AG04450 (cell line): ENCODE measurements at regions not wholly inside any gene's neighbourhood (a gene's known extent, or its start where the extent isn't known, plus 50 kb on each side); places are given as distances from the start of the nearest gene placed in this dataset.

Experiments used
- CTCF ChIA-PET: fragments of 300-600, 350-600 bp; formaldehyde crosslinking; extraction: SDS; loops from one replicate; lab custom pipeline; 2022; ENCODE audit warnings: antibody characterized with exemption, inconsistent platforms; lab: Charles Lee
- POLR2A ChIA-PET: fragments of 350-600 bp; formaldehyde crosslinking; extraction: SDS; loops from one replicate; lab custom pipeline; 2021; ENCODE audit warnings: antibody characterized with exemption, inconsistent platforms; lab: Yijun Ruan, JAX
- DNase-seq: peaks from one replicate; pipeline ENCODE4 v3.0.0-alpha.2; 2011; ENCODE audit warnings: low read depth, low spot score
- H3K27ac ChIP-seq: one replicate; pipeline ENCODE4 v1.5.1; 2012; ENCODE audit warnings: low read depth, low read length, control low read depth
- H3K27me3 ChIP-seq: one replicate; pipeline ENCODE4 v1.6.0; 2012; ENCODE audit warnings: low read length; ENCODE audit not compliant: control insufficient read depth, insufficient read depth
- H3K4me3 ChIP-seq: 2 replicates; pipeline ENCODE4 v1.5.1; 2011; ENCODE audit warnings: mild to moderate bottlenecking, low read depth, low read length, control low read depth
- H3K9me3 ChIP-seq: 2 replicates; pipeline ENCODE4 v1.5.1; 2012; ENCODE audit warnings: low read length; ENCODE audit not compliant: control insufficient read depth, insufficient read depth
- CTCF ChIP-seq: IDR thresholded peaks from 2 replicates; pipeline ENCODE4 v1.5.1; 2011; ENCODE audit warnings: low read depth, low read length, control low read depth, inconsistent platforms

GRCh38 chr2:235411905-235412485 lies 81.8 kb upstream of the AGAP1 start:
- no peak overlapping the region for H3K4me3 ChIP-seq
- no peak overlapping the region for H3K27ac ChIP-seq
- no peak for DNase-seq
- ChIA-PET CTCF (no interaction called here), POLR2A (no interaction called here)
- H3K9me3 ChIP-seq: no peaks in the 10 kb centered on the region
- TF ChIP-seq CTCF: no peak
- H3K27me3 ChIP-seq: peaks cover 6% of the 10 kb centered on the region

GRCh38 chr2:235413064-235413463 lies 80.8 kb upstream of the AGAP1 start:
- H3K27me3 ChIP-seq: peaks cover 10% of the 10 kb centered on the region
- CTCF ChIA-PET: no interaction called here
- TF ChIP-seq CTCF: no peak
- no peaks in the 10 kb centered on the region for H3K9me3 ChIP-seq
- no peak for DNase-seq
- POLR2A ChIA-PET: no interaction called here
- H3K27ac ChIP-seq: no peak overlapping the region
- no peak overlapping the region for H3K4me3 ChIP-seq

- no peak for TF ChIP-seq CTCF
- CTCF ChIA-PET: no interaction called here
- DNase-seq: no peak
- H3K27ac ChIP-seq: no peak overlapping the region
- POLR2A ChIA-PET: no interaction called here
- H3K4me3 ChIP-seq: no peak overlapping the region
- H3K9me3 ChIP-seq: no peaks in the 10 kb centered on the region
- H3K27me3 ChIP-seq: peaks cover 10% of the 10 kb centered on the region
Measured at GRCh38 chr2:235414422-235414821, 79.4 kb upstream of the AGAP1 start.

- H3K4me3 ChIP-seq: no peak overlapping the region
- TF ChIP-seq CTCF: no peak
- H3K9me3 ChIP-seq: no peaks in the 10 kb centered on the region
- H3K27me3 ChIP-seq: peaks cover 15% of the 10 kb centered on the region
- no peak overlapping the region for H3K27ac ChIP-seq
- ChIA-PET POLR2A (no interaction called here), CTCF (interaction anchor here (0.6 kb wide), 1 partner anchor 177 kb away, joined by 3 read pairs; no protein-coding TSS in a partner anchor)
- no peak for DNase-seq
Measured at GRCh38 chr2:235416858-235417499, 76.9 kb upstream of the AGAP1 start.

GRCh38 chr2:235418918-235419317 lies 74.9 kb upstream of the AGAP1 start:
- ChIA-PET POLR2A (no interaction called here), CTCF (interaction anchor here (0.7 to 1.5 kb wide), 2 partner anchors 175 to 176 kb away, joined by 5 to 12 read pairs; no protein-coding TSS in a partner anchor)
- Histone ChIP-seq H3K4me3 (no peak overlapping the region), H3K27me3 (peaks cover 12% of the 10 kb centered on the region), H3K27ac (no peak overlapping the region), H3K9me3 (no peaks in the 10 kb centered on the region)
- no peak for TF ChIP-seq CTCF
- DNase-seq: no peak
